Lower leg skin (tissue), 4 donors: ENCODE measurements at regions not wholly inside any gene's neighbourhood (a gene's known extent, or its start where the extent isn't known, plus 50 kb on each side); places are given as distances from the start of the nearest gene placed in this dataset.

Source experiments
- DNase-seq, 2 donors: peaks; one replicate each; pipeline ENCODE4 v3.0.0-alpha.2; 2019; ENCODE audit warnings: low spot score in 2 of 2
- H3K4me3 ChIP-seq: fragments of 200-600 bp; sonication (generic); 2 replicates; pipeline ENCODE4 v1.5.1; 2017; ENCODE audit warnings: mild to moderate bottlenecking, low read depth; ENCODE audit not compliant: poor library complexity, severe bottlenecking
- CTCF ChIP-seq, 3 donors: fragments of 450-650 bp; IDR thresholded peaks; one replicate each; pipeline ENCODE4 v1.5.1; 2016; ENCODE audit warnings: antibody characterized with exemption in 3 of 3, mild to moderate bottlenecking in 3 of 3, moderate library complexity in 2 of 3
- POLR2A ChIP-seq, 2 donors: fragments of 450-650 bp; IDR thresholded peaks; one replicate each; pipeline ENCODE4 v1.6.1; 2016 to 2017; ENCODE audit warnings: antibody characterized with exemption in 2 of 2, mild to moderate bottlenecking in 1 of 2, moderate library complexity in 1 of 2
- WGBS, 2 donors: methylation state at CpG; one replicate each; pipeline ENCODE4 v1.1.5; 2018; 5-methylcytosine and 5-hydroxymethylcytosine counted together
- intact Hi-C: fragments of 100-400 bp; cut with DNase I; formaldehyde crosslinking; loops from one replicate; pipeline ENCODE4 v1.15.0; 2023; ENCODE audit warnings: low total_unique reads

- no peak overlapping the region for H3K4me3 ChIP-seq
- 68 to 71% methylated on average over 2 of the region's 2 CpGs for WGBS, 2 donors
- TF ChIP-seq CTCF (IDR thresholded peaks at IDR 0.05): no peak
- no peak for TF ChIP-seq POLR2A (IDR thresholded peaks at IDR 0.05)
- no peak for DNase-seq
- intact Hi-C loops: no loop called here
Observed at GRCh38 chr13:70311191-70311590, 202.9 kb upstream of the KLHL1 start.

DNA sequence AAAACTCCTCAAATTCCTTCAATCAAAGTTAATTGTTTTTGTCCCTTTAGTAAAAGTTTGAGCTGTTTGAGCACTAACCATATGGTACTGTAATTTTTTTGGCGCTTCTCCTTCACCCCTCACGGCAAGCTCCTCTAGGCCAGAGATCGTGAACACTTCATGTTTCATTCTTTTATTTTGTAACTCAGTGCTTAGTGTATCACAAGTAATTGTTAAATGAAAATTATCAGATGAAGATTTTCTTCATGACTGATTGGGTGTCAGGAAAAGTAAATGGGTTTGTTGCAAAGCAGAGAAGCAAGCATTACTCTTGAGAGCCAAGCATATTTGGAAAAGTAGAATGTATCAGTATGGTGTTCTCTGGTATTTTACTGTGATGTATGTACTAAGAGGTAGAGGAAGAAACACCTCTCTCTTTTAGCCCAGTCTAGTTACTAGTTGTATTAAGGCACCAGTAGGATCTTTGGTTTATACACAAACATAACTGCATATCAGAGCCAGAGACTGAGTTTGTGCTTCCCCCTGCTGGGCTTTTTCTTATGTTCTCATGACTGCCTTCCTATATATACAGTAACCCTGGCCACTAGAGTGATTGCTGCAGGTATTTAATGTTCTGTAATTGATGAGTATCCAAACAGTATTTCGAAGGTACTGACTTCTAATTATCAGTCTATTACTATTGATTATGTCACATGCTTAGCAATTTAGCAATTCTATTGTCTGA is 202.3 kb upstream of the KLHL1 start:
- no peak overlapping the region for H3K4me3 ChIP-seq
- intact Hi-C loops: no loop called here
- TF ChIP-seq CTCF (IDR thresholded peaks at IDR 0.05): no peak
- no peak for TF ChIP-seq POLR2A (IDR thresholded peaks at IDR 0.05)
- no peak for DNase-seq
- WGBS, 2 donors: 29 to 34% methylated on average over 4 of the region's 4 CpGs

GRCh38 chr13:70297189-70297616 is 189.0 kb upstream of the KLHL1 start:
- TF ChIP-seq POLR2A (IDR thresholded peaks at IDR 0.05): no peak
- no peak overlapping the region for H3K4me3 ChIP-seq
- intact Hi-C loops: no loop called here
- DNase-seq: no peak
- 80 to 88% methylated on average over 6 to 12 of the region's 12 CpGs for WGBS, 2 donors

GRCh38 chr13:70284371-70284770 is 176.1 kb upstream of the KLHL1 start:
- 76 to 87% methylated on average over 1 of the region's 1 CpG for WGBS, 2 donors
- intact Hi-C loops: no loop called here
- no peak overlapping the region for H3K4me3 ChIP-seq
- no peak for DNase-seq
- TF ChIP-seq POLR2A (IDR thresholded peaks at IDR 0.05) (no peak), CTCF (IDR thresholded peaks at IDR 0.05) (no peak)

- TF ChIP-seq POLR2A (IDR thresholded peaks at IDR 0.05) (no peak), CTCF (IDR thresholded peaks at IDR 0.05) (no peak)
- no peak for DNase-seq
- WGBS, 2 donors: 52 to 56% methylated on average over 1 of the region's 1 CpG
- no peak overlapping the region for H3K4me3 ChIP-seq
- intact Hi-C loops: no loop called here
Observed at GRCh38 chr13:70275841-70276240, 167.6 kb upstream of the KLHL1 start.

DNA sequence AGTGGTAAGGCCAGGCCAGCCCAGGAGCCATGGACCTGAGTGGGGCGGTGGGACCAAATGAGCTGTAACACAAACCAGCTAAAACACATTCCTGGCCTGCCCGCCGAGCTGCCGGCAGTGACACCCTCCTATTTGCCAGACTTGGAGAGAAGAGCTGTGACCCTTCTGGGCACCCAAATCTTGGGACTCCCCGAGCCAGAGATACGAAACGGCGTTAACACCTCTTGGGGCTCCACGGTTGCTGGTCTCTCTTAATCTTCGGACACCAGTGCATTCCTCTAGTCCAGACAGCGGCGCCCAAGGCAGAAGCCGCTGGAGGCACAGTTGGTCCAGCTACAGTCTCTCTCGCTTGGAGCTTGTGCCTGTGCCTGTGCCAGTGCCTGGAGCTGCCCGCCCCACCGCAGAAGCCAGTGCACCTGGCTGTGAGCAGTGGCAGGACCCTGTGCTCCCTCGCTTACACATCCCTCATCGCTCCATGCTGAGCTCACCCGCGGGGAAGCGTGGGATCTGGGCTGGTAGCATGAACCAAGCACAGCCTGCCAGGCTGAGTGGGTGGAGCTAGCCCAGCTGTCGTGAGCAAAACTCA is 147.2 kb upstream of the KLHL1 start:
- intact Hi-C loops: no loop called here
- TF ChIP-seq POLR2A (IDR thresholded peaks at IDR 0.05) (no peak), CTCF (IDR thresholded peaks at IDR 0.05) (no peak)
- WGBS, 2 donors: 92 to 93% methylated on average over 22 of the region's 22 CpGs
- DNase-seq: no peak
- H3K4me3 ChIP-seq: no peak overlapping the region
